ENCODE measurements at regions not wholly inside any gene's neighbourhood (a gene's known extent, or its start where the extent isn't known, plus 50 kb on each side); places are given as distances from the start of the nearest gene placed in this dataset.

GRCh38 chr4:110754716-110755115, 131.8 kb upstream of the PITX2 start:
- BruUV-seq (replicated peaks), result no TSS peak
- no peaks in the 10 kb centered on the region for H4K20me1 ChIP-seq (replicated peaks; ENCODE audit: control insufficient read depth, insufficient read depth, low read length)
- no peak for DNase-seq (ENCODE audit: extremely low read depth in 1 of 4, low spot score in 3 of 4)
- no peaks in the 10 kb centered on the region for H3K4me1 ChIP-seq (replicated peaks in 1 of 2; ENCODE audit: control insufficient read depth in 2 of 2, insufficient read depth in 2 of 2, low read length in 2 of 2)
- no peak for ATAC-seq
- no peak for TF ChIP-seq HDAC6 (IDR thresholded peaks at IDR 0.05; ENCODE audit: low read depth, low read length)
- no peak for TF ChIP-seq HNRNPLL (IDR thresholded peaks at IDR 0.05; ENCODE audit: low read depth, low read length, poor library complexity, severe bottlenecking)
- TF ChIP-seq GTF2F1 (IDR thresholded peaks at IDR 0.05; ENCODE audit: low read depth, low read length), result no peak
- no peak for TF ChIP-seq MTA2 (IDR thresholded peaks at IDR 0.05; ENCODE audit: low read depth)
- no peak for TF ChIP-seq ZNF589 (CRISPR knock-in tag; IDR thresholded peaks at IDR 0.05; ENCODE audit: low read depth)
- TF ChIP-seq, protein P1, sequence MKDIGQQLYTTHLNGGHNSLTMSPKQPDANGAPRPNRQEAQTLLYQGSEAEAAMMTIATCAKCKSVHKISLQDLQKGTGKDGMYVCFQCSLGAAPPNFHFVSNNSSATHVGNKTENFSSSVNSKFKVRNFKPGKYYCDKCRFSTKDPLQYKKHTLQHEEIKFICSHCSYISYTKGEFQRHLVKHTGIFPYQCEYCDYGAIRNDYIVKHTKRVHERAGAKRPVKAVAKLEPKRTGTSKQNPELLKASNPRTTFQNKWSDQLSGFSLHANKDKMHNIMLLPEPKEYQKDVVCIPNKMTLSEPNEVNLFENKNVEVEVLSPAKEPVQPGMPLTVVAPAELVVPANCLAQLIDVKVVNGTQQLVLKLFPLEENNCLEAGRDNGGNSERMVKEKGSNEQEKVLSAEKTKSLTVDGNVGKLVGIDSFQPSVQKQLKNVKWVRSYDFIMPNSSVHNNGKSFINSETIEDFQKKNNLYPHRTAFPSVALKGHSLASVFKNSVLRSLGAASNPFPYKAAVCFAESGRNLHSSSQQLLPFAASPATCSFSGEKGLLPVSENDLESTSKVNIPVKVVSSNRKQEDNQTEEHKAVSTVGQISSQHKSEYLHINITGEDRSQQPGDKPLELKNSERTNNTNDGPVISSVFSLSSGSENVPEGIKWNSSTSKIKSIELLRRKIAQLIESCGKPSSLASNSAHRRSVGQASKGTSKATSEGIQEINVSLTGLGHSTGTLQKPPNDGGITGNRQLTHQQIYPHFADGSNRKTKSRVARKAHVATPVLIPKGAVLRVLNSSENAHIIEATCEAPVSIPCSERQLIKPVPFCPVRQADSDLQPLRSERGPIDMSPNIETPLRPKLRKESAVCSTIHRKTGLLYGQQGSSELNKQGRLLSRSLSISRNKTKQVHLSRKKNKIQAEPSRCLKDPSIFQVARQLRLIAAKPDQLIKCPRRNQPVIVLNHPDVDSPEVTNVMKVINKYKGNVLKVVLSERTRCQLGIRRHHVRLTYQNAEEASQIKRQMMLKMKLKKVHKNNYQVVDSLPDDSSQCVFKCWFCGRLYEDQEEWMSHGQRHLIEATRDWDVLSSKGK (CRISPR knock-in tag; IDR thresholded peaks at IDR 0.05), result no peak
- TF ChIP-seq HINFP (tag; conservative IDR thresholded peaks at IDR 0.05; ENCODE audit: low read depth), result no peak
- TF ChIP-seq ZNF408 (CRISPR knock-in tag; IDR thresholded peaks at IDR 0.05; ENCODE audit: low read depth), result no peak
- no peak for TF ChIP-seq CBX2 (IDR thresholded peaks at IDR 0.05; ENCODE audit: insufficient read depth, low read length, poor library complexity, severe bottlenecking)
- TF ChIP-seq RBM22 (IDR thresholded peaks at IDR 0.05; ENCODE audit: low read depth, low read length, poor library complexity, severe bottlenecking), result no peak
- no peak for TF ChIP-seq CBFA2T2 (conservative IDR thresholded peaks at IDR 0.05)
- TF ChIP-seq ZNF780A (CRISPR knock-in tag; IDR thresholded peaks at IDR 0.05), result no peak
- no peak for TF ChIP-seq RBBP5 (IDR thresholded peaks at IDR 0.05; ENCODE audit: borderline replicate concordance, insufficient read depth, low read length, poor library complexity, severe bottlenecking)
- TF ChIP-seq NFE2L1 (tag; IDR thresholded peaks at IDR 0.05; ENCODE audit: borderline replicate concordance, low read depth), result no peak
- POLR2A ChIA-PET, result no interaction called here
- no peak overlapping the region for H3K27ac ChIP-seq (ENCODE audit: extremely low read depth, low read depth, low read length)
- WGBS (ENCODE audit: insufficient coverage, low coverage, missing lambda C conversion rate), result 6% methylated on average over 2 of the region's 2 CpGs
- H3K4me3 ChIP-seq, result no peak overlapping the region
- in situ Hi-C loops (cut with MboI), result no loop called here
- intact Hi-C loops (cut with micrococcal nuclease), result no loop called here
- H3K9me1 ChIP-seq (ENCODE audit: control insufficient read depth, insufficient read depth, low read length), result no peaks in the 10 kb centered on the region
- H3K79me2 ChIP-seq (ENCODE audit: control insufficient read depth, insufficient read depth, low read length), result no peaks in the 10 kb centered on the region
- no peak for FAIRE-seq
- H3K9me3 ChIP-seq (replicated peaks; ENCODE audit: control insufficient read depth, insufficient read depth, low read depth, low read length), result no peaks in the 10 kb centered on the region
- no peak overlapping the region for H3K4me2 ChIP-seq (ENCODE audit: insufficient read depth, low read length)
- no peak overlapping the region for H3K9ac ChIP-seq (ENCODE audit: insufficient read depth in 1 of 2, low read depth in 2 of 2, low read length in 2 of 2)
- no peaks in the 10 kb centered on the region for H3K36me3 ChIP-seq (ENCODE audit: control insufficient read depth, insufficient read depth, low read length)
- H3K27me3 ChIP-seq (ENCODE audit: control insufficient read depth in 2 of 2, insufficient read depth in 2 of 2, low read length in 2 of 2), result no peaks in the 10 kb centered on the region
- CTCF ChIA-PET (ENCODE audit: low intra/inter-chr PET ratio), result no interaction called here
- no peak overlapping the region for H2AFZ ChIP-seq (ENCODE audit: low read depth, low read length)
